Esophagus muscularis mucosa (tissue), 3 donors: ENCODE measurements at regions not wholly inside any gene's neighbourhood (a gene's known extent, or its start where the extent isn't known, plus 50 kb on each side); places are given as distances from the start of the nearest gene placed in this dataset.

ENCODE experiments used
- POLR2A ChIP-seq: fragments of 450-650 bp; IDR thresholded peaks from one replicate; pipeline ENCODE4 v1.6.1; 2017; ENCODE audit warnings: antibody characterized with exemption, moderate library complexity, mild to moderate bottlenecking, low read depth
- POLR2AphosphoS5 ChIP-seq, 2 donors: sonication (generic); formaldehyde crosslinking; IDR thresholded peaks; one replicate each; pipeline ENCODE4 v1.6.1; 2017; ENCODE audit warnings: antibody characterized with exemption in 2 of 2
- TF ChIP-seq, protein P1 (sequence below), 3 experiments: fragments of 200-600 bp in 2 of 3; fragments of 450-650 bp in 1 of 3; sonication (generic) in 2 of 3; IDR thresholded peaks; one replicate each; pipeline ENCODE4 v1.5.1; 2017 to 2019; ENCODE audit warnings: antibody characterized with exemption in 3 of 3, mild to moderate bottlenecking in 2 of 3, moderate library complexity in 1 of 3

DNA sequence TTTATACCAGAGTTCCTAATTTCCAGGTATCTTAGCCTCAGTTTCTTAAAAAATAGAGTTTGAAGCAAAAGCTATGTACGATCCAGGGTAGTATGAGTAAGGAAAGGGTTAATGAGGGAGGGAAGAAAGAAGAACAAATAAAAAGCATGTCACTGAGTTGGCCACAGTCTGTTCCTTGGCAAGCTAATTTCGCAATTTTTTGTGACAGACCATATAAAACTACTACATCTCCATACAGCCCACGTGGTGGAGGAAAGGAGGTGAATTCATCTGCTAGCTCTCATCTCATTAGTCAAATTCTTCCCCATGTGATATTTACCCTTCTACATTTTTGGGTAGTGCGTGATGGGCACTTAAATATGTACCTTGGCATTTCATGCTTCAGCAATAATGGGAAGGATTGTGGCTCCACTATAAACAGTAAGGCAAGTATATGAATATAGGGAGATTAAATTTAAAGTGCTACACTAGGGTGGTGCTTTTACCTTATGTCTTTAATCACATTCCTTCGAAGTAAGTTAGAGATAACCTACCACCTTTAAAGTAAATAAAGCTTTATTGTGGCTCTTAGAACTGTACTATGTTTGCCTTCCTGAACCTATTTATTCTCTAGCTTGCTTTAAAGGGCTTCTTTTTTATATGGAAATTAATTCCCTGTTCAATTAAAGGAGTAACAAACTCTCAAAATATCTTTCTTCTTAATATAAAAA lies 102.1 kb upstream of the VAMP7 start:
- no peak for TF ChIP-seq POLR2AphosphoS5 (IDR thresholded peaks at IDR 0.05)
- TF ChIP-seq, protein P1, sequence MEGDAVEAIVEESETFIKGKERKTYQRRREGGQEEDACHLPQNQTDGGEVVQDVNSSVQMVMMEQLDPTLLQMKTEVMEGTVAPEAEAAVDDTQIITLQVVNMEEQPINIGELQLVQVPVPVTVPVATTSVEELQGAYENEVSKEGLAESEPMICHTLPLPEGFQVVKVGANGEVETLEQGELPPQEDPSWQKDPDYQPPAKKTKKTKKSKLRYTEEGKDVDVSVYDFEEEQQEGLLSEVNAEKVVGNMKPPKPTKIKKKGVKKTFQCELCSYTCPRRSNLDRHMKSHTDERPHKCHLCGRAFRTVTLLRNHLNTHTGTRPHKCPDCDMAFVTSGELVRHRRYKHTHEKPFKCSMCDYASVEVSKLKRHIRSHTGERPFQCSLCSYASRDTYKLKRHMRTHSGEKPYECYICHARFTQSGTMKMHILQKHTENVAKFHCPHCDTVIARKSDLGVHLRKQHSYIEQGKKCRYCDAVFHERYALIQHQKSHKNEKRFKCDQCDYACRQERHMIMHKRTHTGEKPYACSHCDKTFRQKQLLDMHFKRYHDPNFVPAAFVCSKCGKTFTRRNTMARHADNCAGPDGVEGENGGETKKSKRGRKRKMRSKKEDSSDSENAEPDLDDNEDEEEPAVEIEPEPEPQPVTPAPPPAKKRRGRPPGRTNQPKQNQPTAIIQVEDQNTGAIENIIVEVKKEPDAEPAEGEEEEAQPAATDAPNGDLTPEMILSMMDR (IDR thresholded peaks at IDR 0.05): no peak
- TF ChIP-seq POLR2A: no peak
